KMS-11 (cell line): ENCODE measurements at regions not wholly inside any gene's neighbourhood (a gene's known extent, or its start where the extent isn't known, plus 50 kb on each side); places are given as distances from the start of the nearest gene placed in this dataset.
A peak's percentile ranks its signal among the peaks of the same experiment; 100 is the strongest.

Experiments used
- H2AFZ ChIP-seq: fragments of 200-600 bp; sonication (generic); 2 replicates; pipeline ENCODE4 v1.6.1; 2016; ENCODE audit warnings: antibody characterized with exemption, mixed run types, low read depth
- H3K27ac ChIP-seq: fragments of 200-600 bp; sonication (generic); 2 replicates; pipeline ENCODE4 v1.6.1; 2016; ENCODE audit warnings: mild to moderate bottlenecking, mixed run types
- H3K27me3 ChIP-seq: fragments of 200-600 bp; sonication (generic); 2 replicates; pipeline ENCODE4 v1.6.1; 2017; ENCODE audit warnings: mild to moderate bottlenecking, low read depth, mixed run types, moderate library complexity; ENCODE audit not compliant: insufficient read depth
- H3K36me3 ChIP-seq: fragments of 200-600 bp; sonication (generic); 2 replicates; pipeline ENCODE4 v1.6.1; 2017; ENCODE audit warnings: mild to moderate bottlenecking, mixed run types; ENCODE audit not compliant: insufficient read depth
- H3K4me1 ChIP-seq: fragments of 200-600 bp; sonication (generic); 2 replicates; pipeline ENCODE4 v1.6.1; 2016; ENCODE audit warnings: mild to moderate bottlenecking, low read depth, mixed run types; ENCODE audit not compliant: poor library complexity, severe bottlenecking
- H3K4me2 ChIP-seq: fragments of 200-600 bp; sonication (generic); 2 replicates; pipeline ENCODE4 v1.7.0; 2016; ENCODE audit warnings: mild to moderate bottlenecking, mixed run types
- H3K4me3 ChIP-seq: fragments of 200-600 bp; sonication (generic); IDR thresholded peaks from 2 replicates; pipeline ENCODE4 v1.6.1; 2017; ENCODE audit warnings: low read depth, low read length, mixed read lengths; ENCODE audit not compliant: insufficient read depth
- H3K79me2 ChIP-seq: fragments of 200-600 bp; sonication (generic); 2 replicates; pipeline ENCODE4 v1.6.1; 2016; ENCODE audit warnings: low read depth, mixed run types; ENCODE audit not compliant: insufficient read depth
- H3K9ac ChIP-seq: fragments of 200-600 bp; sonication (generic); 2 replicates; pipeline ENCODE4 v1.6.1; 2016; ENCODE audit warnings: mild to moderate bottlenecking, mixed run types
- H4K20me1 ChIP-seq: fragments of 200-600 bp; sonication (generic); 2 replicates; pipeline ENCODE4 v1.6.1; 2016; ENCODE audit warnings: mild to moderate bottlenecking, mixed run types; ENCODE audit not compliant: insufficient read depth
- TF ChIP-seq, protein P1 (sequence below): fragments of 200-600 bp; sonication (generic); conservative IDR thresholded peaks from 2 replicates; pipeline ENCODE4 v1.6.1; 2017; ENCODE audit warnings: low read depth, mild to moderate bottlenecking, antibody characterized with exemption, low read length, moderate library complexity, mixed read lengths

DNA sequence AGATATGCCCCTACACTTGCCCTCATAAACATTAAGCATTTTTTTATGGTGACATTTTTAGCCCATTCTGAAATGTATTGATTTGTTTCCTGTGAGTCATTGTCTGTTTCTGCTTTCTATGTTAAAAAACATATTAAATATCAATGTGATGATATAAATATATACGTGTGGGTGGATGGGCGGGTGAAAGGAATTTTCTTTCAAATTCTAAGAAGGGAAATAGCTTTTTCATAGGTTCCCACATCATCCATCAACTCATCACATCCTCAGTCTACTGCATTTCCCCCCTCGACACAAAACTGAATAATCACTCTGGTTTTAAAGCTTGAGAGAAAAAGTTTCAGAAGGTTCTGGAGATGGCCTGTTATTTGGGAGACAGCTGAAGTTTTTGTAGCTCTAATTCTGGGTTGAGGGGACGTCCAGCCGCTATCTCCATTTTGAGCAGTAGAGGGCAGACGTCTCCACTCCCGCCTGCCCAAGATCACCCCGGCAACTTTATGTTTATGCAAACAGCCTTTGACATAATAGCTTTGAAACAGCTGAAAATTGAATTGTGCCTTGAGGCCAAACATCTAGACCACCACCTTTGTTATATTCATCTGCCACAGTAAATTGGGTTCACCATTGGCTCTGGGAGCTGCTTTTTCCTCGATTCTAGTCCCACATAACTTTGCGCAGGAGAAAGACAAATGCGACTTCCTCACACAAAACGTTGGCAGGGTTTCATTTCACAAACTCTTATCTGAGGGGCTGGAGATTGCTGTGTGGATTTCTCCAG, 216.2 kb upstream of the CLINT1 start:
- Histone ChIP-seq H3K4me1 (no peaks in the 10 kb centered on the region), H4K20me1 (no peaks in the 10 kb centered on the region), H3K4me3 (no peak overlapping the region), H3K4me2 (no peak overlapping the region), H3K79me2 (no peaks in the 10 kb centered on the region), H3K36me3 (no peaks in the 10 kb centered on the region), H3K9ac (no peak overlapping the region), H2AFZ (no peak overlapping the region), H3K27ac (no peak overlapping the region), H3K27me3 (no peaks in the 10 kb centered on the region)
- TF ChIP-seq, protein P1, sequence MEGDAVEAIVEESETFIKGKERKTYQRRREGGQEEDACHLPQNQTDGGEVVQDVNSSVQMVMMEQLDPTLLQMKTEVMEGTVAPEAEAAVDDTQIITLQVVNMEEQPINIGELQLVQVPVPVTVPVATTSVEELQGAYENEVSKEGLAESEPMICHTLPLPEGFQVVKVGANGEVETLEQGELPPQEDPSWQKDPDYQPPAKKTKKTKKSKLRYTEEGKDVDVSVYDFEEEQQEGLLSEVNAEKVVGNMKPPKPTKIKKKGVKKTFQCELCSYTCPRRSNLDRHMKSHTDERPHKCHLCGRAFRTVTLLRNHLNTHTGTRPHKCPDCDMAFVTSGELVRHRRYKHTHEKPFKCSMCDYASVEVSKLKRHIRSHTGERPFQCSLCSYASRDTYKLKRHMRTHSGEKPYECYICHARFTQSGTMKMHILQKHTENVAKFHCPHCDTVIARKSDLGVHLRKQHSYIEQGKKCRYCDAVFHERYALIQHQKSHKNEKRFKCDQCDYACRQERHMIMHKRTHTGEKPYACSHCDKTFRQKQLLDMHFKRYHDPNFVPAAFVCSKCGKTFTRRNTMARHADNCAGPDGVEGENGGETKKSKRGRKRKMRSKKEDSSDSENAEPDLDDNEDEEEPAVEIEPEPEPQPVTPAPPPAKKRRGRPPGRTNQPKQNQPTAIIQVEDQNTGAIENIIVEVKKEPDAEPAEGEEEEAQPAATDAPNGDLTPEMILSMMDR = peak; percentile 68

- Histone ChIP-seq H3K4me1 (no peaks in the 10 kb centered on the region), H2AFZ (no peak overlapping the region), H4K20me1 (no peaks in the 10 kb centered on the region), H3K36me3 (no peaks in the 10 kb centered on the region), H3K4me2 (no peak overlapping the region), H3K4me3 (no peak overlapping the region), H3K27ac (no peak overlapping the region), H3K27me3 (no peaks in the 10 kb centered on the region), H3K9ac (no peak overlapping the region), H3K79me2 (no peaks in the 10 kb centered on the region)
- TF ChIP-seq, protein P1 = no peak
Observed at GRCh38 chr5:158074597-158074991, 215.6 kb upstream of the CLINT1 start.

DNA sequence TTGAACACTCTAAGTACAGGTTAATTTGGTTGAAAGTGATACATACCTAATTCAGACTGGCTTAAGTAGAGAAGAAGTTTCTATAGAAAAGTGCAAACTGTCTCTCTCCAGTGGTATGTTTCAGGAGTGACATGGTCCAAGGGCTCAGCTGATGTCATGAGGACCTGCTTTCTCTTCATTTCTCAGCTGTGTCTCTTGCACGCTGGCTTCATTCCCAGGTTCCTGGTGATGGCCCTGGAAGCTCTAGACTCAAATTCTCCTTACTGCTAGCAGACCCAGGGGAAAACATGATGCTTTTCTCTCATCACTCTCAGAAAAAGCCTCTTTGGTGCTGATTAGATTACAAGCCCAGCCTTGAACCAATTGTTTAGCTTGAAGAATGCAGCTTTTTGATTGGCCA, 211.9 kb upstream of the CLINT1 start:
- H3K9ac ChIP-seq = no peak overlapping the region
- no peaks in the 10 kb centered on the region for H3K4me1 ChIP-seq
- H3K27ac ChIP-seq = no peak overlapping the region
- no peak overlapping the region for H2AFZ ChIP-seq
- no peak overlapping the region for H3K4me2 ChIP-seq
- no peaks in the 10 kb centered on the region for H3K79me2 ChIP-seq
- TF ChIP-seq, protein P1 = no peak
- H3K4me3 ChIP-seq = no peak overlapping the region
- no peaks in the 10 kb centered on the region for H3K27me3 ChIP-seq
- no peaks in the 10 kb centered on the region for H4K20me1 ChIP-seq
- H3K36me3 ChIP-seq = no peaks in the 10 kb centered on the region

DNA sequence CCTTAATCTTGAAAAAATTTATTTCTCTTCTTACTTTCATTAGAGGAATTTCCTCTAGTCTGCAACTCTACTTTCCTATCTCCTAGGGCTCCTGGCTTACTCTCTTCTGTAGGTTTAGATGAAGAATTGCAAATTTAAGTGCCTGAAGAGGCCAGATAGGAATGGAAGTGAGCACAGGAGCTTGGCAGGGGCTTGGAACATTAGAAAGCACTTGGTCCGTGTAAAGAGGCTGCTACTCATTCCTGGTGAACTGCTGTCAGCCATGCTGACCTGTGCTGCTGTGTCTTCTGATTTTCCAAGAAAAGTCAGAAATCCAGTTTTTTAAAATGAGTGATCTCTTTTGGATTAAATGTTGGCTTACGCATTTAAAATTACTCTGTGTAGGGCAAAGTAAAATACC, 210.9 kb upstream of the CLINT1 start:
- H3K9ac ChIP-seq = no peak overlapping the region
- TF ChIP-seq, protein P1 = no peak
- no peak overlapping the region for H3K27ac ChIP-seq
- H4K20me1 ChIP-seq = no peaks in the 10 kb centered on the region
- H3K4me3 ChIP-seq = no peak overlapping the region
- H3K27me3 ChIP-seq = no peaks in the 10 kb centered on the region
- H3K79me2 ChIP-seq = no peaks in the 10 kb centered on the region
- H3K36me3 ChIP-seq = no peaks in the 10 kb centered on the region
- H3K4me1 ChIP-seq = no peaks in the 10 kb centered on the region
- no peak overlapping the region for H2AFZ ChIP-seq
- no peak overlapping the region for H3K4me2 ChIP-seq
